Thyroid gland (tissue), 4 donors: ENCODE measurements at regions not wholly inside any gene's neighbourhood (a gene's known extent, or its start where the extent isn't known, plus 50 kb on each side); places are given as distances from the start of the nearest gene placed in this dataset.

ENCODE experiments used
- POLR2A ChIP-seq, 2 donors: fragments of 450-650 bp; IDR thresholded peaks; one replicate each; pipeline ENCODE4 v1.6.1; 2017; ENCODE audit warnings: antibody characterized with exemption in 2 of 2, mild to moderate bottlenecking in 2 of 2, moderate library complexity in 1 of 2
- TF ChIP-seq, protein P1 (sequence below), 6 experiments: fragments of 200-600 bp in 3 of 6; fragments of 450-650 bp in 3 of 6; sonication (generic) in 3 of 6; IDR thresholded peaks; one replicate each; pipeline ENCODE4 v1.5.1; 2016 to 2019; ENCODE audit warnings: antibody characterized with exemption in 6 of 6, mild to moderate bottlenecking in 2 of 6, inconsistent platforms in 1 of 6, moderate library complexity in 1 of 6

DNA sequence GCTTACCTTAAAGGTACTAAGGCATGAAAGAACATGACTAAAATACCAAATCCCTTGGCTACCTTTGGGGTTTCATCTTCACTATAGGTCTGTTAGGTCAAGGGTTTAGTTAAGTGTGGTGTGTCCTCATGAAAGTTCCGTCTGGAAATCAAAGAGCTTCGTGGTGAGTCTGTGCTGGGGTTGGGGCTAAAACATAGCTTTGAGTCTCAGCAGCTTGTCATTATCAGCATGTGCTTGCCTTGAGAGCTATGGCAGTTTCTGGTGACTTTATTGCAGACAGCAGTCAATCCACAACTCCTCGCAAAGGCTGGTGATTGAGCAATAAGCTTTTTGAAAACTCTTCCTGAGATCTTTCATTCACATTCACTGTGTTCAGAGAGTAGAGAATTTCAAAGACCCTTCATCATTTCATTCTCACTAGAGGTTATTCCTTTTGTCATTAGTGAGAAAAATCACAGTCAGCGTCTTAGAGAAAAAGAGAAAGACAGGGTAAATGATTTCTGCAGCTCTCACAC lies 53.2 kb upstream of the CCDC6 start:
- TF ChIP-seq POLR2A (IDR thresholded peaks at IDR 0.05) = no peak
- TF ChIP-seq, protein P1, sequence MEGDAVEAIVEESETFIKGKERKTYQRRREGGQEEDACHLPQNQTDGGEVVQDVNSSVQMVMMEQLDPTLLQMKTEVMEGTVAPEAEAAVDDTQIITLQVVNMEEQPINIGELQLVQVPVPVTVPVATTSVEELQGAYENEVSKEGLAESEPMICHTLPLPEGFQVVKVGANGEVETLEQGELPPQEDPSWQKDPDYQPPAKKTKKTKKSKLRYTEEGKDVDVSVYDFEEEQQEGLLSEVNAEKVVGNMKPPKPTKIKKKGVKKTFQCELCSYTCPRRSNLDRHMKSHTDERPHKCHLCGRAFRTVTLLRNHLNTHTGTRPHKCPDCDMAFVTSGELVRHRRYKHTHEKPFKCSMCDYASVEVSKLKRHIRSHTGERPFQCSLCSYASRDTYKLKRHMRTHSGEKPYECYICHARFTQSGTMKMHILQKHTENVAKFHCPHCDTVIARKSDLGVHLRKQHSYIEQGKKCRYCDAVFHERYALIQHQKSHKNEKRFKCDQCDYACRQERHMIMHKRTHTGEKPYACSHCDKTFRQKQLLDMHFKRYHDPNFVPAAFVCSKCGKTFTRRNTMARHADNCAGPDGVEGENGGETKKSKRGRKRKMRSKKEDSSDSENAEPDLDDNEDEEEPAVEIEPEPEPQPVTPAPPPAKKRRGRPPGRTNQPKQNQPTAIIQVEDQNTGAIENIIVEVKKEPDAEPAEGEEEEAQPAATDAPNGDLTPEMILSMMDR (IDR thresholded peaks at IDR 0.05) = no peak
